ENCODE measurements at regions not wholly inside any gene's neighbourhood (a gene's known extent, or its start where the extent isn't known, plus 50 kb on each side); places are given as distances from the start of the nearest gene placed in this dataset.

DNA sequence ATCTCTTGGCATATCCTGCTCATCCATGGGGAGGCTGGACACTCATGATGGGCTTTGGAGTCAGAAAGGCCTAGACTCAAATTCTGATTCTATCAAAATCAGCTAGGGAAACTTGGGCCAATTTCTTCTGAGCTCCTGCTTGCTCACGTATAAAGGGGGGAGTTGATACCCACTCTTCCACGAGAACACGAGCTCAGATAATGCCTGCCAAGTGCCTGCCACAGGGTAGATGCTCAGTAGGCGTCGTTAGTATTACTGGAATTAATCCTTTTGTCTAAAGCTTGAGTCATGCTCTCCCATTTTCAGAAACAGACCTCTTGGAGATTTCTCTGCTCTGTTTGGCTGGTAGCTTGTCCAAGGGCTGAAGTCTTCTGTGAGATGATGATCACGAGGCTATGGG lies 238.3 kb upstream of the MVB12B start:
- no peak for DNase-seq (ENCODE audit: extremely low read depth, low read depth, low spot score)

DNA sequence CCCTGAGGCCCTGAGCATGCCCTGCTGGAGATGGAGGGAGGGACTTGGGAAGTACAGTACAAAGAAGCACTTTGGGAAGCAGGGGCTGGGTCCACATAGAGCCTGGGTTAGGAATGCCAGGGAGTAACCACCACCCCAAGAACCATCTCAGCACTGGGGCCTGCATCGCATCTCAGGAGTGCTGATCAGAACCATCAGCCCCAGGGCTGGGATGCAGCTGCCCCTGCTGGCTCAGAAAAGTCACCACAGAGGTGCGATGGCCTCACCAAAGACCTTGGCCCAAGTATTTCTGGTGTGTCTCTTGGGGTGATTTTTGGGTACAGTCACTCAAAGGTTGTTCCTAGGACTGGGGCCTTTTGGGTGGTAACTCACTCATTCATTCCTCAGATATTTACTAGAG lies 236.8 kb upstream of the MVB12B start:
- DNase-seq (ENCODE audit: extremely low read depth, low read depth, low spot score): no peak

DNA sequence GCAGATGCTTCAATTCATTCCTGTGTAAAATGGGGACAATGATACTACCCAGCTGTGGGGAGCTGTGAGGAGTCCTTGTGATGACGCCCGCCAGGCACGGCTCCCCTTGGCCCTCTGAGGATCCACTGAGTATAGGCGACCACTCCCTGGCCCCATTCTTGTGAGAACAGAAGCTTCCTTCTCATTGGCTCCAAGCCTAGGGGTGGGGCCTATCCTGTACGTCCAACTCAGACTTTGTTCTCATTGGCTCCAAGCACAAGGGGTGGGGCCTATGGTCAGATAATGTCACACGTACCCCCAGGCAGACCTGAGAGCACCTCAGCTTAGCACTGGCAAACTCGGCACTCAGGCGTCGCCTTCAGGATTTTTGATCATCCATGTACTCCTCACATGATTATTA lies 232.9 kb upstream of the MVB12B start:
- no peak for DNase-seq (ENCODE audit: extremely low read depth, low read depth, low spot score)

DNA sequence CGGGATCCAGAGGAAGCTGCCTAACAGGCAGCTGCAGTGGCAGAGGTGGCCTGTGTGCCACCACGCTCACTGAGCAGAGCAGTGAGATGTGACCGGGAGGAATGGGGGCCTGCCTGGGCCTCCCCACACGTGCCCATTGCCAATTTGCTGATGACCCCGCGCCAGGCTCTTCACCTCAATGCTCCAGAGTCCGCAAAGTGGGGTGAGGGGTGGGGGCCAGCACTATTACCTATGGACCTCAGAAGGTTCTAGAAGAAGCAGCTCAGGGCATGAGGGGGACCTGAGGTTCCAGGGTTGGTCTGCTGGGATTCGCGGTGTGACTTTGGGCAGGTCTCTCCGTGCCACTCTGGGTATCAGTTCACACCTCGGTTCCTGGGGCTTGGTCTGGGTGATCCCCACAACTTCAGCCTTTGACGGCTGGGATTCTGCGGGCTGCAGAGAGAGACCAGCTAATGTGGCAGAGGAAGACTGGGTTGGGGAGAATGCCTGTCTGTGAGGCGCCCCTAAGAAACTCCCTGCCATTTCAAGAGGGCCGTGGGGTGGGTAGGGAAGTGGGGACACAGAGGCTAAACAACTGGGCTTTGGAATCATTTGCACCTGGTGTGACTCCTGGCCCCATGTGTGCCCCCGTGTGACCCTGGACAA lies 231.0 kb upstream of the MVB12B start:
- DNase-seq (ENCODE audit: extremely low read depth, low read depth, low spot score): no peak

DNA sequence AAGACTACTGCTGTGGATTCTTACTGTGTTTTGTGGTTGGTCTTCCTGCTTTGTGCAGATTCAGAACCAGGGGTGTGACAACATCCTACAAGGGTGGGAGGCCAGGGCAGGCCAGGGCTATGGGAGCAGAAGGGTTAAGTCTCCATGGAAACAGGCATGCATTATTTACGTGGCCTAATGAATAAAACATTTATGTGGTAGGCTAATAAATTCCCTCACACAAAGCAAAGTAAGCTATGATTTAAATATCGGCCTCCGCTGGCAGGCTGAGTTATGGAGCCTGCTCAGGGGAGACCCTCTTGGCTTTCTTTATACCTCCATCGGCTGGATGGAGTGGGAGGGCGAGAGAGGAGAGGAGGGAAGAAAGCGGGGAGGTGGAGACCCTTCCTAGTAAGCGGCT lies 230.3 kb upstream of the MVB12B start:
- DNase-seq (ENCODE audit: extremely low read depth, low read depth, low spot score): no peak

DNA sequence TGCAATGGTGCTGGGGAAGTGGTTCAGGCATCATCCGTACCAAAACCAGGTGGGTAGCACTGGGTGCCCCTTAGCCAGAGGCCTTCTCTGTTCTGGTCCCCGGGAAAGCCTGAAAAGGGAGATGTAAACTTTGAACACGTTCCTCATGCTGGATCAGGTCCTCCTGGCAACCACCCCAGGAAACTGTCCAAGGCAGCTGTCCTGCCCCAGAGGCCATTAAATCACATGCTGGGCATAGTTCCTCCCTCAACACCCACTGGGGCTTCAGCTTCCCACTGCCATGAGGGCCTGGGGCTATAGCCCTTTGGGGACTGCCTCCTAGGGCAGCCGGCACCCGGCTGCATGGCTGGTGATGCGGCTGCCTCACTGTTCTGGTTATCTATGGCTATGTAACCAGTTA lies 228.9 kb upstream of the MVB12B start:
- DNase-seq (ENCODE audit: extremely low read depth, low read depth, low spot score): no peak

DNA sequence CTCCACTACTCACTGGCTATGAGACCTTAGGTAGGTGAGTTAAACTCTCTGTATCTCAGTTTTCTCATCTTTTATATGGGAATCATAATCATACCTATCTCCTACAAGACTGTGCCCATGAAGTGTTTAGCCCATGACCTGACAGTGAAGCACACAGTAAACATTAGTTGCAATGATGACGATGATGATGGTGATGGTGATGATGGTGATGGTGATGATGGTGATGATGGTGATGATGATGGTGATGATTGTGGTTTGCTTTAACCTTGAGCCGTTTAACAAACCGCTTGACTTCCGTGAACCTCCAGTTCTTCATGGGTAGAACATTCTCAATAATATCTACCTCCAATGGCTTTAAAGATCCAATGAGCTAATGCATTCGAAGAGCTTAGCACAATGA lies 220.2 kb upstream of the MVB12B start:
- DNase-seq (ENCODE audit: extremely low read depth, low read depth, low spot score): no peak

DNA sequence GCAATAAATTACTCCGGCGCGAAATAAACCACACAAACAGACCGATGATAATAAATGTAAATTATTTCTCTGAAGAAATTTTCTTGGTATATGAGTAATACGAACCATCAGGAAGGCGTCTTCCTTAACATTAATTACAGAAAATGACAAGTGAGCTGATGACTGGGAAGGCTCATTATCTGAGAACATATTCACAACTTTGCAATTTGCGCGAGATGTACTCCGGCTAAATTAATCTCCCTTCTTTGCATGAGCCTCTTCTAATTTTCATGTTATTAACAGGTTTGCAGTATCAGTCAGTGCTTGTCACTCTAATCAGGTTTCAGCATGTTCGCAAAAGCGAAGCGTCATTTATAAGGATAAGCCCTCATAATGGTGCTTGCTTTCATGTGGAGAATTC lies 218.9 kb upstream of the MVB12B start:
- DNase-seq (ENCODE audit: extremely low read depth, low read depth, low spot score): no peak

DNA sequence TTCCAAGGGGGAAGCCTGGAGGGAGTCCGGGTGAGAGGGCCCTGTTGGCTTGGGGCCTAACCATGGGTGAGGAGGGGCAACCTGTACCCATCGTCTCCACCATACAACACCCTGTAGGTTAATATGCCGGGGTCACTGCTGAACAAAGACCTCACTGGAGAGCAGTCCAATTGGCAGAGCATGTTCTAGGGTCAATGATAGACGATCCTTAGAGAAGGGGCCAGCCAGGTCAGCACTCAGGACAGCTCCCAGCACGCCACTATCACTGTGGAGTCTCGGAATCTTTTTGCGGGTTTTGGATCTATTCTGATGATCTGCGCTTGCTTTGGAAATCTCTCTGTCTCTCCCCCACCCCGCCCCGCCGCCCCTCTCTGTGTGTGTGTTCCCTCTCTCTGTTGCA lies 218.4 kb upstream of the MVB12B start:
- no peak for DNase-seq (ENCODE audit: extremely low read depth, low read depth, low spot score)

DNA sequence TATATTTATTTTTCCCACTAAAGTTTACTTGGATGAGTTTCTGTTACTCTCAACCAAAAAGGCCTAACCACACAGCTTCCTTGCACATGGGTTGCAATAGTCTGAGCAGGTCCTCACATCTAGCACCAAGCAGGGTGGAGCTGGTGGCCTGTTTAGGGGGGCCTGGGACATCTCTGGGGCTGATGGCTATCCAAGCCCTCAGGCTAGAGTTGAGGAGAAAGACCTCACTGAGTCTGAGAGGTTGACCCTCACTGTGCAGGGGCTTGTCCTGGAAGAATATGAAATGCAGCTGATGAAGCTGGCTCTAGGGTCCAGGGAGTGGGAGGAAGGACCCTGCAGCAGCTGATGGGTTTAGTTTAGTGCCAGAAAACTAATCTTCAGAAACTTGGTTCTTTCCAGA lies 217.1 kb upstream of the MVB12B start:
- no peak for DNase-seq (ENCODE audit: extremely low read depth, low read depth, low spot score)

DNA sequence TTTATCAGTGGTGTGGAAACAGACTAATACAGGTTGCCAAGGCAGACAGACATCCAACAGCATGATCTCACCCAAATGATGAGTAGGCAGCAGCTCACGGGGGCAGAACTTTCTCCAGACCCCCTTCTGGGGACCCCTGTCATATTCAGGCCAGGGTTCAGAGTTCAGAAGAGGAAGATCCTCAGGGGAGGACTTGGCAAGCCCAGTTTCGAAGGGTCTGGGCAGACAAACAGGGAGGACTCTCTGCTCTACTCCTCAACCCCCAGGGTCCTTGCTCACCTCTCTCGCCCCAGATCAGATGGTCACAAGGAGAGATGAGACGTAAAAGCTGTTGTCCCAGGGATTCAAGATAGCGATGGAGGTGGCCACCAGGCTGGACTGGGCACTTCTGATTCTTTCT lies 215.1 kb upstream of the MVB12B start:
- no peak for DNase-seq (ENCODE audit: extremely low read depth, low read depth, low spot score)

DNA sequence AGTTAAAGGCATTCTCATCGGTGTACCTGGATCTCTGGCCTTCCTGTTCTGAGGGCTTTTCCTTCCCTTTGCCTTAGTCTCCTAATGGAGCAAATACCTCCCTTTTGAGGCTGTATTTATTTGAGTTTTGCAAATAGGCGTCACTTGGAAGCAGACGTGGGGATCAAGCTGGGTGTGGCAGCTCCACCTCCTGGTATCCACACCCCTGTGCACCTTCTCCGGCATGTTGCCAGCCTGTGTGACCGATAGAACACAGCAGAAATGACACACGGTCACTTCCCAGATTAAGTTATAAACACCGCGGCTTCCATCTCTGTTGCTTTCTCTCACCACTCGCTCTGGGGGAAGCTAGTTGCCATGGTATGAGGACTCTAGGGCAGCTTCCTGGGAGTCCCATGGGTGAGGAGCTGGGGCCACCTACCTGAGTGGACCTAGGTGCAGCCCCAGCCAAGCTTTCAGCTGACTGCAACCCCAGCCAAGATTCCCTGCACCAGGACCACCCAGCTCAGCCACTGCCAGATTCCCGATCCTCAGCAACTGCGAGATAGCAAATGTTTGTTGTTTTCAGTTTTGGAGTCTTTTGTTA lies 214.4 kb upstream of the MVB12B start:
- DNase-seq (ENCODE audit: extremely low read depth, low read depth, low spot score): no peak

DNA sequence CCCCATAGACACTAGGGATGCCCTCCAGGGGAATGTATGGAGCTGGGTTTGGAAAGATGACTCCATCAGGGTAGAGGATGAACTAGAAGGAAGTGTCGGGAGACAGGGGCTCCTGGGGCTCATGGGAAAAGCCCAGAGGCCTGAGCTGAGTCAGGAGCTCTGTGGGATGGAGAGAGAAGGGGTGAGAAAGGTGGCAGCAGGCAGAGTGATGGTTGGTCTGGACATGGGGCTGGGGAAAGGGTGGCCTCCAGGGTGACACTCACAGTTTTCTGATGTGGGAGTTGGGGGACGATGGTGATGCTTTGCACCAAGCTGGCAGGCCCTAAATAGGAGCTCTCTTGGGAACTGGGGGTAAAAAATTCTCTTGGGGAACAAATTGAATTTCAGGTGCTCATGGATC lies 213.5 kb upstream of the MVB12B start:
- no peak for DNase-seq (ENCODE audit: extremely low read depth, low read depth, low spot score)

DNA sequence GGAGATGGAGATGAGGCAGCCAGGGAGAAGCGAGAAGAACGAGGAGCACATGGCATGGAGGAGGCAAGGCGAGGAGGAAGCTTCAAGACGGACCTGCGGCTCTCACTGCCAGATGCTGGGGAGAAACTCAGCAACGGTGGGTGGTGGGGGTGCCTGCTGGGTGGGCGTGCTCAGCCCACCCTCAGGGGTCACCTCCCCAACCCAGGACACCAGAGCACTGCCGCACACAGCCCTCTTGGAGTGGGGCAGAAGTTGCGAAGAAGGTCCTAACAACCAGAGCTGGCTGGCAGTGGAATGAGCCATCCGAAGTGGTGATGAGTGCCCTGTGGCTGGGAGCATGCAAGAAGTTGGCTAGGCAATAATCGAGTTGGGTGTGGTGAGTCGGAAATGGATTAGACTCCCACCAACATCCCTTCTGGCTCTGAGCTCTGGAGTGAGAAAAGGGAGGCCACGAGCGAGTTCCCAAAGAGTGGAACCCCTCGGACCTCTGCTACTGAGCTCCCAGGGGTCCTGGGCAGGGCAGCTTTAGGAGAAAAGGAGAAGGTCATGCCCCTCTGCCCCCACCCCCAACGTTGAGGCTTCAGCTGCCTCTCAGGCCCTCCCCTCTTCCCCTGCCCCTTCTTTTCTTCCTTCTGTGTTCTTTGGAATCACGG lies 212.7 kb upstream of the MVB12B start:
- no peak for DNase-seq (ENCODE audit: extremely low read depth, low read depth, low spot score)

DNA sequence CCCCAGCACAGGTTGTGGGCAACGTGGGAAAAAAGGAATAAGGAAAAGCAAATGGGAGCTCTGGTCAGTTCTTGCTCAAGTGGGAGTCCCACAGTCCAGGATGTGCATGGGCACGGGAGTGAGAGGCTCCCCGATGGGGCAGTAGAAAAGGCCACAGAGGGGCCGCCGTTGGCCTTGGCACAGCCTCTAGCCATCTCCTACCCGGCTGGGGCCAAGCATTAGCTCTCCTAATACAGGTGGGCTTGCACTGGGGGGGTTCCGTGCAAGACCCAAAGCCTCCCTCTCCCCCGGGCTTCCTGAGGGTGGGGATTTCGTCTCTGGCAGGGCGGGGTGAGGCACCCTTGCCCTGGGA lies 212.2 kb upstream of the MVB12B start:
- no peak for DNase-seq (ENCODE audit: extremely low read depth, low read depth, low spot score)

DNA sequence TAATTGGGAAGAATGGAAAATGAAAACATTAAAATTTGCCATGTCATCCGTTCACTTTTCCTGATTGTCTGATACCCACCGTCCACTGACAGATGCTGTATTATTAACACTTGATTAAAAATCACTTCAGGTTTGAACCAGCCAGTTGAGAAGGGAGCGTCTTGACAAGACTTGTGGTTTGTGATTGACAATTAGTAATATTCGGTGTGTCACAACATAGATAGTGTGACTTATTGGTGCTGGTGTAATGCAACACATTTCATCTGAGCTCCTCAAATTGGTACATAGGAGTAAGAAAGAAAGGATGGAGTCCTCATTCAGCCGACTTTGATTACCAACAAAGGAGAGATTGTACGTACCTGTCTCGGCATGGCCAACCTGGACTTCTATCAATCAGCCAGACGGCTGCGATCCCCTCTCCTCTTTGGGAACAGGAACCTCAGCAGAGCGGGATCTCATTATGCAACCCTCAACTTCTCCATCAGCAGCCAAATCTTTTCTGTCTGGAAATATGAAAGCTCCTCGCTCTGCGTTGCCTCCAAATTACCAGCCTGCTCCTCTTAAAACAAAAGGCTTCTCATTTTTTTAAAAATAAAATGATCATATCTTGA lies 211.7 kb upstream of the MVB12B start:
- no peak for DNase-seq (ENCODE audit: extremely low read depth, low read depth, low spot score)

DNA sequence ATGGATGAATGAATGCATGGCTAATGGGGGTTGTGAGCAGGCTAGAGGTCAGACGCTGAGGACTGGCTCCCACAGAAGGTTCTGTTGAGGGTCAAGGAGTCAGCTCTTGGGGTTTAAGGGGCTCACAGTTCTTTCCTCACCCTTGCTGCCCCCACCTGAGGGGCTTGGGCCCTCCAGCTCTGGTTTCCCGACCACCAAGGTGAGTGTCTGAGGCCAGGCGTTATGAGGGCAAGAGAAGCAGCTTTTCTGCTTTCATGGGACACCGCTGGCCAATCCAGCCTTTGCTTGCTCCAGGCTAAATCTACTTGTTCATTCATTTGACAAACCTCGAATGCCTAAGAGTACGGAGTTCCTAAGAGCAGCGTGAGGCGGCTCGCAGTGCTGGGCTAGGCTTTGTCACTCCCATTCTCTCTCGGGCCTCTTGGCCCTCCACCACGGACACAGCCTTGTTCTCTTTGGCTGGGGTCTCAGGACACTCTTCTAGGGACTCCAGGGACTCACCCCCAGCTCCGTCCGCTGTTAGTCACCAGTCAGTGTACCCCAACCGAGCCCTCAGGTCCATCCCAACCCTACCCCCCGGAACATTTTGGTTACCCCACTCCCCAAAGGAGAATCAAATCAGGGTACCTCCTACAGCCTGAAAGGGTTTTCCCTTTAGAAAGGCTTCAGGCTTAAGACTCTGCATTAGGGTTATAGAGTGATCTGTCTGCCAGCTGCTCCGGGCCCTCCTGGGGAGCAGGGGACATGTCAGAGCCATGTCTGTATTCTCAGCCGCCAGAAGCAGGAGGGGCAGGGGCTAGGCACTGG lies 210.1 kb upstream of the MVB12B start:
- DNase-seq (ENCODE audit: extremely low read depth, low read depth, low spot score): no peak

DNA sequence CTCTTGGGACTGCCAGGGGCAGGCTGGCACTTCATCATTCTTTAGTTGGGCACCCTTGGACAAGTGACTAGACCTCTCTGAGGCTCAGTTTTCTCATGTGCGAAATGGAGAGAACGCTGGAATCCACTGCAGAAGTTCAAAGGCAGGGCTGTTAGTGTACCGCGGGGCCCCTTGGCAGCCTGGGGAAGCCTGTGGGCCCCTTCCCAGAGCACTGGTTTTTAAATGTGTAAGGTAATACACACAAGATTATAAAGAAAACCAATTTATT lies 209.5 kb upstream of the MVB12B start:
- no peak for DNase-seq (ENCODE audit: extremely low read depth, low read depth, low spot score)

DNA sequence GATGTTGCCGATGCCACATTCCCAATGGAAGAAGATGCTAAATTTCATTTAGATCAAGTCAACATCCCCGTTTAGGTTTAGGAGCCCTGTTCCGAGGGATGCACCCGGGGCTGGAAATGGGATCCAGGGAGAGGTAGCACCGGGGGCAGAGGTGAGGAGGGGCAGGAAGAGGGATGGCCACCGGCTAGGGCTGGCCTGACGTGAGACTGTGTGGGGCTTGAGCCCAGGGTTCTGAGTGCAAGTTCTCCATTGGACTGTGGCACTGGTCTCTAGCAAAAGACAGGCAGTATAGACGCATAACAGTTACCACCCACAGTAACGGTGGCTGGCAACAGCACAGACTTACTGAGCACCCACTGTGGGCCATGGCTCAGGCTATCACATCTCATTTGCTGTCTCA lies 209.0 kb upstream of the MVB12B start:
- no peak for DNase-seq (ENCODE audit: extremely low read depth, low read depth, low spot score)

DNA sequence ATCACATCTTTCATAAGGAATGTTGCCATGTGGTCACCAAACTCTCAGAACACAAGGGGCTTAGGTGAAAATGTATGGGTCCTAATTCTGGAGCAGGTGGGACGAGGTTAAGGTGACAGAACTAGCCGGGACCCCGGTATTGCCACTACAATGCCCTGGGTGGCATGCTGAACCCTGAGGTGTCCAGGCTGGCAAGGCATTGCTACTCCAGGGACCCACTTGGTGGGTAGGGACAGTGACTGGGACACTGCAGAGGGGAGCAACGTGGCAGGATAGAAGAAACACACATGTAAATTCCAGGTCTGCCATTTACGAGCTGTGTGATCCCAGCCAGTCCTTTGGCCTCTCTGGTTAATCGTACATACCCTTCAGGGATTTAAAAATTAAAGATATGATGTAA lies 206.9 kb upstream of the MVB12B start:
- DNase-seq (ENCODE audit: extremely low read depth, low read depth, low spot score): no peak

DNA sequence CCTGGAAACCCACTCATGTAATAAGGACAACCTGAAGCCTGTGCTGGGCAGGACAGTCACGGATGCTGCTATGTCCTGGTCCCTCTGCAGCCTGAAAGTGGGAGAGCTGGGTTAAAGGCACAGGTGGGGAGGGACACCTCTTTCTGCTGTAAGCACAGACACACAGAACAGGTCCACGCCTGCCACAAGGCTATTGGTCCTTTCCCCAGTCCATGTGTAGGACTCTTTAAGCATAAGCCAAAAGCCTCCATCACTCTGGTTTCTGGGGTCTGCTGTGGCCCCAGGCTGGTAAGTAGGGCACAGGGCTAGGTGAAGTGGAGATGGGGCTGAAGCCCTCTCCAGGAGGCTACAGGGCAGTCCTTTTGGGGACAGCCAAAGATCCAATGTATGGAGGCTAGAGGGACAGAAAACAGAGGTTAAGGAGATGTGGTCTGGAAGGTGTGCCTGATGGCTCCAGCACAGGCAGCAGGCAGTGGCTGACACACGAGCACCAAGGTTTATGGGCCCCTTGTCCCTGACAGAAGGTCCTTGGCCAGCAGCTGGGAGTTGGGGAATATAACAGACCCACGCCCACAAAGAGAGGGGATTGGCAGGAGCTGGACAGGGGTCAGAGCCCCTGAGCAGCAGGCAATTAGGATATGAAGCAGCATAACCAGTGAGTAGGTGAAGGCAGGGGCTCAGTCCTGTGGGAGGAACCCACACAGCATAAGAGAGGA lies 203.6 kb upstream of the MVB12B start:
- no peak for DNase-seq (ENCODE audit: extremely low read depth, low read depth, low spot score)
